GM12891 (cell line): ENCODE measurements at regions not wholly inside any gene's neighbourhood (a gene's known extent, or its start where the extent isn't known, plus 50 kb on each side); places are given as distances from the start of the nearest gene placed in this dataset.
"Not testable (repeated sequence)": the region's sequence is repeated elsewhere in the genome, so short reads cannot be mapped to it uniquely, and the experiment has no call there.

Experiments used
- POLR2A ChIP-seq: IDR thresholded peaks from 2 replicates; pipeline ENCODE4 v1.6.1; 2011; ENCODE audit warnings: low read depth, low read length, control low read depth
- POLR2AphosphoS5 ChIP-seq: IDR thresholded peaks from 2 replicates; pipeline ENCODE4 v1.6.1; 2011; ENCODE audit warnings: low read depth, low read length, control low read depth

DNA sequence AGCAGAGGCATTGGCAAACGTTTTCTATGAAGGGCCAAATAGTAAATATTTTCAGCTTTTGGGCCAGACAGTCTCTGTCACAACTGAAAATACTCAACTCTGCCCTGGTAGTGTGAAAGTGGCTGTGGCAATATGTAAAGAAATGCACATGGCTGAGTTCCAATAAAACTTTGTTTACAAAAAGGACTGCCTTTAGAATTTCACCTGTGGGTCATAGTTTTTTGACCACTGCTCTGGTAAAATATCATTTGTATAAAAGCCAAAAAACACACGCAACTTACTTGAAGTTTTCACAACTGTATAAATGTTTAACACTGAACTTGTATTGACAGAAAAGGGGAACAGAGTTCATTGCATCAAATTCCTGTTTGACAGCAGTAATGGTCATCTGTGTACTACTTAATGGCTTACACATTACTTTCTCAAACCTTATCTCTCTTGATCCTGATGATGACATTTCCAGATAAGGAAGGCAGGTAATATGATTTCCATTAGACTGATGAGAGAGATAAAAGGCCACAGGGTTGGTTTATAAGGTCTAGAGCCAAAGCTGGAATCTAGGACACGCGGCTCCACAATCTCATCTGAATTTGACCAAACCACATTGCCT, 250.1 kb downstream of the TOX3 start:
- not testable (repeated sequence) for TF ChIP-seq POLR2A, POLR2AphosphoS5
